GM23248 (cell line): ENCODE measurements at regions not wholly inside any gene's neighbourhood (a gene's known extent, or its start where the extent isn't known, plus 50 kb on each side); places are given as distances from the start of the nearest gene placed in this dataset.

Experiments used
- EZH2 ChIP-seq: fragments of 200-600 bp; sonication (generic); IDR thresholded peaks from 2 replicates; pipeline ENCODE4 v1.6.1; 2018; ENCODE audit warnings: antibody characterized with exemption, mild to moderate bottlenecking; ENCODE audit not compliant: insufficient read depth, poor library complexity, severe bottlenecking
- EZH2phosphoT487 ChIP-seq: fragments of 200-600 bp; sonication (generic); IDR thresholded peaks from 2 replicates; pipeline ENCODE4 v1.6.1; 2018; ENCODE audit warnings: antibody characterized with exemption, moderate library complexity, mild to moderate bottlenecking, low read depth; ENCODE audit not compliant: insufficient read depth

- no peak for TF ChIP-seq EZH2phosphoT487
- no peak for TF ChIP-seq EZH2
Observed at GRCh38 chr7:119127706-119128105, 903.2 kb downstream of the ANKRD7 start.
